ENCODE measurements at regions not wholly inside any gene's neighbourhood (a gene's known extent, or its start where the extent isn't known, plus 50 kb on each side); places are given as distances from the start of the nearest gene placed in this dataset.
"Not testable (repeated sequence)": the region's sequence is repeated elsewhere in the genome, so short reads cannot be mapped to it uniquely, and the experiment has no call there.

GRCh38 chr16:8183176-8184099 is 406.9 kb downstream of the TMEM114 start:
- no peak for DNase-seq

DNA sequence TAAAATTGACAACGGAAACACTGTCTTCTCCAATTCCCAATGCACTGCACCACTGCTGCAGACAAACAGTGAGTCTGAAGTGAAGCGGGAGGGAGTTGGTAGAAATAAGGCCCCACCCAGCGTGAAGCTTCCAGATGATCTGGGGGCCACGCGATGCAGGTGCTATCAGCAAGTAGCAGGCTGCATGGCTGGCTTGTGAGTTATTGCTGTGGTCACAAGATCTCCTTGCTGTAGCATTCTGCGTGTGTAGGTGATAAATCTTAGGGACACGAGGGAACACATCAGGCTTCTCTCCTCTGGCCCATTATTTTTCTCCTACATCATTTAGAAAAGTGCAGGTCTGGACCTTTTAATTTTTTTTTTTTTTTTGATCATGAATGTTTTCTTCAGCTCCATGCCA is 407.6 kb downstream of the TMEM114 start:
- no peak for DNase-seq

- no peak for DNase-seq
Measured at GRCh38 chr16:8179615-8180014, 410.7 kb downstream of the TMEM114 start.

GRCh38 chr16:8178271-8178670 is 412.0 kb downstream of the TMEM114 start:
- DNase-seq, result no peak

DNA sequence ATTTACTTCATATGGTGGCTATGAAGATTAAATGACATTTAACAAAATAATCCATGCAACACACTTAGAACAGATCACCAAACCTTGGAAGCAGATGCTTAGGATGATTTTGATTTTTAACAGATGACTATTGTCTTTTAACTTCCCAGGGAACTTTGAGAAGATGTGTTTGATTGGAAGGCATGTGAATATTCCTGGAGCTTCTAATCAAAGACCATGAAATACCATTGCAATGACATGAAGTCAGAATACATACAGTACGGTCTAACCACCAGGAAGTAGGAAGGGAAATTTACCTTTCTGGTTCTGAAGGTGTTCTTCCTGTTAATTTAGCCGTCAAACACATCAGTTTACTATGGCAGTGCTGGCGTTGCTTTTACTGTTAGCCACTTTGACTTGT is 414.9 kb downstream of the TMEM114 start:
- DNase-seq, result no peak

- DNase-seq, result peak; percentile 59 to 86
Measured at GRCh38 chr16:8173111-8173644, 417.1 kb downstream of the TMEM114 start.

GRCh38 chr16:8172551-8172950 is 417.8 kb downstream of the TMEM114 start:
- DNase-seq, result no peak

GRCh38 chr16:8168016-8168415 is 422.3 kb downstream of the TMEM114 start:
- DNase-seq, result peak; percentile 13 to 49

DNA sequence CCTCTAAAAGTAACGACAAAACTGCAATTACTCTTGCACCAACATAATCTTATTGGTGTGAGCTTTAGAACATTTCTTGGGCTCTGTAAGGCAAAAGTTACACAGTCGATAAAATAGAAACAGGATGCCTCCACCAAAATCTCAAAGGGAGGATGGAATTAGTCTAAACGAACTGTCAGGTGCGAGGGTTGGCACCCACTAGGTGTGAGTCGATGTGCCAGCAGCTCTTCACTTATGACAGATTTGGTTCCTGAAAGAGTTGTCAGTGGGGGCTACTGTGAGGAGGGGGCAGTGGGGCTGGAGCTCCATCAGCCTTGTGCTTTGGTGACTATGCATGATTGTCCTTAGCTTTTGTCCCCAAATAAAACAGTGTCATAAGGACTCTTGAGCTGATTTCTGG is 422.9 kb downstream of the TMEM114 start:
- no peak for DNase-seq

GRCh38 chr16:8158051-8158450 is 432.3 kb downstream of the TMEM114 start:
- no peak for DNase-seq

GRCh38 chr16:8155275-8155674 is 435.0 kb downstream of the TMEM114 start:
- DNase-seq, result no peak

- DNase-seq, result no peak
Measured at GRCh38 chr16:8146256-8147012, 443.9 kb downstream of the TMEM114 start.

GRCh38 chr16:8138666-8139065 is 451.6 kb downstream of the TMEM114 start:
- DNase-seq, result no peak

- no peak for DNase-seq
Measured at GRCh38 chr16:8137606-8138005, 452.7 kb downstream of the TMEM114 start.

GRCh38 chr16:8130197-8130596 is 460.1 kb downstream of the TMEM114 start:
- no peak for DNase-seq

GRCh38 chr16:8127070-8127469 is 463.2 kb downstream of the TMEM114 start:
- no peak for DNase-seq

DNA sequence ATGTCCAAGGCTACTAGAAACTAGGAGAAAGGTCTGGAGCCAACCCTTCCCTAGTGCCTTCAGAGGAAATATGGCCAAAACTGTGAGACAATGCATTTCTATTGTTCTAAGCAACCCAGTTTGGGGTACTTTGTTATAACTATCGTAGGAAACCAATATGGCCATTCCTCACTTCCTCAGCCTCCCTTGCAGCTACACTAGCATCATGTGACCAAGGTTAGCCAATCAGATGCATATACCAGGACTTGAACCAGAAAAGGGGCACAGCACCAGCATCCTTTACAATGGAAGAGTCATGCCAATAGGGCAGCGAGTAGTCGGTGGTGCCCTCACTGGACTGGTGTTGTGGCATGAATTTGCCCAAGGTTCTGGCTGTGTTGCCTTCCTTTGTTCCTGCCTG is 464.0 kb downstream of the TMEM114 start:
- DNase-seq, result no peak

DNA sequence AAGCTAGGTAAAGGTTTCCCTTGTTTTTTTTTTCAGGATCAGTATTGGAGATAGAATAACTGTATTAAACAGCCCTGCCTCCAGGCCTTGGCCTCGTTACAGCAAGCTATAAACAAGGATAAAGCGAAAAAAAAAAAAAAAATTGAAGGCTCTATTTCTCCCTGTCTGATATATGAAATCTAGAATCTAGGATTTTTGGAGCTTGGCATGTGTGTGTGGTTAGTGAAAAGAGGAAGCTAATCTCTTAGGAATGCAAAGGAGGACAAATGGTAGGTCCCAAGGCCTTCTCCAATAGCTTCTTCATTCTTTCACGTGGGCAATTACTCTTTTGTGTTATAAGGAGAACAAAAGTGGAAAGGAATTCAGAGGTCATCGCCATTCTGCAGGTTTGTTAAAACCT is 470.3 kb downstream of the TMEM114 start:
- DNase-seq, result no peak

- DNase-seq, result no peak
Measured at GRCh38 chr16:8115814-8116213, 474.5 kb downstream of the TMEM114 start.

DNA sequence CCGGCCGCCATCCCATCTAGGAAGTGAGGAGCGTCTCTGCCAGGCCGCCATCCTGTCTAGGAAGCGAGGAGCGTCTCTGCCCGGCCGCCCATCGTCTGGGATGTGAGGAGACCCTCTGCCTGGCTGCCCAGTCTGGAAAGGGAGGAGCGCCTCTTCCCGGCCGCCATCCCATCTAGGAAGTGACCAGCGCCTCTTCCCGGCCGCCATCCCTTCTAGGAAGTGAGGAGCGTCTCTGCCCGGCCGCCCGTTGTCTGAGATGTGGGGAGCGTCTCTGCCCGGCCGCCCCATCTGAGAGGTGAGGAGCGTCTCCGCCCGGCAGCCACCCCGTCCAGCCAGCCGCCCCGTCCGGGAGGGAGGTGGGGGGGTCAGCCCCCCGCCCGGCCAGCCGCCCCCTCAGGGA is 475.4 kb downstream of the TMEM114 start:
- not testable (repeated sequence) for DNase-seq

GRCh38 chr16:8113843-8114242 is 476.5 kb downstream of the TMEM114 start:
- no peak for DNase-seq

DNA sequence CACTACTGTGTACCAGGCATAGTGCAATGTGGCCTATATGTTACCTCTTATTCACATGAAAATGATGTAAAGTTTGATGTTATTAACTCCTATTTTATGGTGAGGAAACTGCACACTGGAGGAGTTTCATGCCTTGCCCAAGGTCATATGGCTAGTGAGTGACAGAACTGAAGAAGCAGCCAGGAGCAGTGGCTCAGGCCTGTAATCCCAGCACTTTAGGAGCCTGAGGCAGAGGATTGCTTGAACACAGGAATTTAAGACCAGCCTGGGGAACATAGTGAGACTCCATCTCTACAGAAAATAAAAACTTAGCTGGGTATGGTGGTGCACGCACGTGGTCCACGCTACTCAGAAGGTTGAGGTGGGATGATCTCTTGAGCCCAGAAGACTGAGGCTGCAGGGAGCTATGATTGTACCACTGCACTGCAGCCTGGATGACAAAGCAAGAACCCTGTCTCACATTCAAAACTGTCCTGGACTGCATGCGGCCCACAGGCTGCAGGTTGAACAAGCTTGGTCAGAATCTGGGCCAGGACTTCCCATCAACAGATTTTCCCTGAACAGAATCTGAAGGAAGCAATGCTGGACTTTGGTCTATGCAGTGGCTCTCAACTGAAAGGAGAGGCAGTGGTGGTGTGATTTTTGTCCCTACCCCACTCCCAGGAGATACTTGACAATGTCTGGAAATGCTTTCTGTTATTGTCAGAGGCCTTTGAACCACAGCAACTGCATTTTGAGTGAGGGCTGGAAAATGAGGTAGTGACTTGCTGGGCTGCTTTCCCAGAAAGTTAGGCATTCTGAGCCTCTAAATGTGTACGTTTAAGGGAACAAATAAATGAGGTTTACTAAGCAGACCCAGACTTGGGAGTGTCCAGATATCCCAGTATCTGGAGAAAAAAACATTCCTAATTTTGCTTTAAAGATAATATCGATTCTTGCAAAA is 479.5 kb downstream of the TMEM114 start:
- DNase-seq, result no peak

All from inflammatory macrophage (primary cell).